ENCODE measurements at regions not wholly inside any gene's neighbourhood (a gene's known extent, or its start where the extent isn't known, plus 50 kb on each side); places are given as distances from the start of the nearest gene placed in this dataset.

GRCh38 chr9:78896479-78896878 is 599.6 kb downstream of the PSAT1 start:
- TF ChIP-seq CTCF (IDR thresholded peaks at IDR 0.05) (no peak), JUNB (IDR thresholded peaks at IDR 0.05) (no peak), POLR2A (IDR thresholded peaks at IDR 0.05; ENCODE audit: low read length) (no peak), MAZ (IDR thresholded peaks at IDR 0.05; ENCODE audit: borderline replicate concordance, low read depth, low read length) (no peak), SMC3 (IDR thresholded peaks at IDR 0.05) (no peak), ZFP36 (IDR thresholded peaks at IDR 0.05; ENCODE audit: borderline replicate concordance, partially characterized antibody) (no peak), RARB (CRISPR knock-in tag; IDR thresholded peaks at IDR 0.05) (no peak), RCOR1 (IDR thresholded peaks at IDR 0.05; ENCODE audit: low read depth, low read length) (no peak), NR3C1 (IDR thresholded peaks at IDR 0.05) (no peak), BCL3 (IDR thresholded peaks at IDR 0.05) (no peak), KDM1A (IDR thresholded peaks at IDR 0.05; ENCODE audit: low read depth) (no peak), USF2 (IDR thresholded peaks at IDR 0.05) (no peak)
- TF ChIP-seq, protein P1, sequence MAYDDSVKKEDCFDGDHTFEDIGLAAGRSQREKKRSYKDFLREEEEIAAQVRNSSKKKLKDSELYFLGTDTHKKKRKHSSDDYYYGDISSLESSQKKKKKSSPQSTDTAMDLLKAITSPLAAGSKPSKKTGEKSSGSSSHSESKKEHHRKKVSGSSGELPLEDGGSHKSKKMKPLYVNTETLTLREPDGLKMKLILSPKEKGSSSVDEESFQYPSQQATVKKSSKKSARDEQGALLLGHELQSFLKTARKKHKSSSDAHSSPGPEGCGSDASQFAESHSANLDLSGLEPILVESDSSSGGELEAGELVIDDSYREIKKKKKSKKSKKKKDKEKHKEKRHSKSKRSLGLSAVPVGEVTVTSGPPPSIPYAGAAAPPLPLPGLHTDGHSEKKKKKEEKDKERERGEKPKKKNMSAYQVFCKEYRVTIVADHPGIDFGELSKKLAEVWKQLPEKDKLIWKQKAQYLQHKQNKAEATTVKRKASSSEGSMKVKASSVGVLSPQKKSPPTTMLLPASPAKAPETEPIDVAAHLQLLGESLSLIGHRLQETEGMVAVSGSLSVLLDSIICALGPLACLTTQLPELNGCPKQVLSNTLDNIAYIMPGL (CRISPR knock-in tag; IDR thresholded peaks at IDR 0.05; ENCODE audit: borderline replicate concordance), result no peak
